ENCODE measurements at regions not wholly inside any gene's neighbourhood (a gene's known extent, or its start where the extent isn't known, plus 50 kb on each side); places are given as distances from the start of the nearest gene placed in this dataset.

- TF ChIP-seq CTCF (IDR thresholded peaks at IDR 0.05) (no peak), POLR2A (IDR thresholded peaks at IDR 0.05) (no peak)
These were observed 1485.0 kb upstream of the CDH9 start for GRCh38 chr5:28523416-28523815.

Data from testis (tissue), 2 donors.